Nephron progenitor cell (in vitro differentiated cells): ENCODE measurements at regions not wholly inside any gene's neighbourhood (a gene's known extent, or its start where the extent isn't known, plus 50 kb on each side); places are given as distances from the start of the nearest gene placed in this dataset.
A peak's percentile ranks its signal among the peaks of the same experiment; 100 is the strongest.

Experiments used
- DNase-seq: peaks from one replicate; pipeline ENCODE4 v3.0.0; 2021
- H3K27ac Mint-ChIP-seq: 2 replicates; pipeline ENCODE4 v1.8.0; 2021; ENCODE audit warnings: mild to moderate bottlenecking, moderate library complexity, mixed read lengths
- H3K27me3 Mint-ChIP-seq: 2 replicates; pipeline ENCODE4 v1.8.0; 2021; ENCODE audit warnings: mild to moderate bottlenecking, low read depth, mixed read lengths; ENCODE audit not compliant: poor library complexity
- H3K36me3 Mint-ChIP-seq: 2 replicates; pipeline ENCODE4 v1.8.0; 2021; ENCODE audit warnings: low read depth, mixed read lengths
- H3K4me1 Mint-ChIP-seq: 2 replicates; pipeline ENCODE4 v1.8.0; 2021; ENCODE audit warnings: mixed read lengths
- H3K4me3 Mint-ChIP-seq: 2 replicates; pipeline ENCODE4 v1.8.0; 2021; ENCODE audit warnings: mild to moderate bottlenecking, moderate library complexity, mixed read lengths
- H3K9me3 Mint-ChIP-seq: 2 replicates; pipeline ENCODE4 v1.8.0; 2021; ENCODE audit warnings: mild to moderate bottlenecking, moderate library complexity, mixed read lengths
- CTCF ChIP-seq: fragments of 200-600 bp; sonication (generic); IDR thresholded peaks from 2 replicates; pipeline ENCODE4 v1.5.0; 2021; ENCODE audit warnings: antibody characterized with exemption

GRCh38 chr10:34890939-34891338 is 75.8 kb upstream of the PARD3 start:
- TF ChIP-seq CTCF, result no peak
- Mint-ChIP-seq H3K27me3 (peaks cover 7% of the 10 kb centered on the region), H3K36me3 (no peaks in the 10 kb centered on the region), H3K4me1 (peaks cover 31% of the 10 kb centered on the region), H3K9me3 (no peaks in the 10 kb centered on the region), H3K27ac (peak overlapping the region; percentile 7), H3K4me3 (no peak overlapping the region)
- no peak for DNase-seq

GRCh38 chr10:34889004-34889869 is 74.1 kb upstream of the PARD3 start:
- H3K9me3 Mint-ChIP-seq, result no peaks in the 10 kb centered on the region

GRCh38 chr10:34886906-34887642 is 72.0 kb upstream of the PARD3 start:
- Mint-ChIP-seq H3K27me3 (peaks cover 4% of the 10 kb centered on the region), H3K4me3 (no peak overlapping the region), H3K4me1 (peaks cover 41% of the 10 kb centered on the region), H3K27ac (no peak overlapping the region), H3K36me3 (no peaks in the 10 kb centered on the region), H3K9me3 (no peaks in the 10 kb centered on the region)
- TF ChIP-seq CTCF, result no peak
- no peak for DNase-seq

More at GRCh38 chr10:34889004-34889869, 74.1 kb upstream of the PARD3 start:
- peaks cover 44% of the 10 kb centered on the region for H3K4me1 Mint-ChIP-seq
- H3K27me3 Mint-ChIP-seq, result peaks cover 4% of the 10 kb centered on the region
- no peak for DNase-seq
- H3K4me3 Mint-ChIP-seq, result no peak overlapping the region
- H3K27ac Mint-ChIP-seq, result no peak overlapping the region
- H3K36me3 Mint-ChIP-seq, result no peaks in the 10 kb centered on the region
- no peak for TF ChIP-seq CTCF

- peaks cover 4% of the 10 kb centered on the region for H3K27me3 Mint-ChIP-seq
- H3K4me1 Mint-ChIP-seq, result peaks cover 33% of the 10 kb centered on the region
- no peak overlapping the region for H3K4me3 Mint-ChIP-seq
- no peaks in the 10 kb centered on the region for H3K9me3 Mint-ChIP-seq
- H3K27ac Mint-ChIP-seq, result peak overlapping the region; percentile 13
- H3K36me3 Mint-ChIP-seq, result no peaks in the 10 kb centered on the region
- no peak for DNase-seq
- TF ChIP-seq CTCF, result no peak
These were observed 70.8 kb upstream of the PARD3 start for GRCh38 chr10:34885898-34886297.

GRCh38 chr10:34885011-34885410 is 69.9 kb upstream of the PARD3 start:
- Mint-ChIP-seq H3K4me1 (peaks cover 26% of the 10 kb centered on the region), H3K9me3 (no peaks in the 10 kb centered on the region), H3K27me3 (peaks cover 4% of the 10 kb centered on the region), H3K4me3 (no peak overlapping the region), H3K36me3 (no peaks in the 10 kb centered on the region), H3K27ac (peak overlapping the region; percentile 83)
- no peak for TF ChIP-seq CTCF
- DNase-seq, result peak; percentile 46
